CD4-positive, alpha-beta T cell (primary cell): ENCODE measurements at regions not wholly inside any gene's neighbourhood (a gene's known extent, or its start where the extent isn't known, plus 50 kb on each side); places are given as distances from the start of the nearest gene placed in this dataset.

Source experiments
- ATAC-seq: fragments of 200-7000 bp; cut with Tn5 transposase; one replicate; pipeline ENCODE4 v1.10.0; 2022; ENCODE audit warnings: mild to moderate bottlenecking; ENCODE audit not compliant: poor library complexity
- CTCF ChIA-PET: fragments of 350-600 bp; sonication (Branson Sonifier 250); formaldehyde crosslinking; loops from one replicate; lab custom pipeline; 2021; ENCODE audit warnings: antibody characterized with exemption, inconsistent platforms; lab: Charles Lee
- POLR2A ChIA-PET: fragments of 350-600 bp; sonication (Branson Sonifier 250); formaldehyde crosslinking; loops from one replicate; lab custom pipeline; 2021; ENCODE audit warnings: antibody characterized with exemption, inconsistent platforms; lab: Charles Lee
- DNase-seq, 14 experiments: peaks; one replicate each; pipeline ENCODE4 v3.0.0-alpha.2; 2013 to 2020; ENCODE audit warnings: mixed read lengths in 2 of 14
- H3K27ac ChIP-seq, 2 donors: one replicate each; pipeline versions ENCODE4 v1.5.1 to v1.7.0; 2013; ENCODE audit warnings: low read length in 2 of 2, low read depth in 1 of 2, mild to moderate bottlenecking in 1 of 2
- H3K27me3 ChIP-seq, 2 experiments: 1 replicate in 1 of 2; 2 replicates in 1 of 2; pipeline versions ENCODE4 v1.6.1 to v1.7.0; 2013; ENCODE audit warnings: low read length in 2 of 2, control low read depth in 1 of 2, mild to moderate bottlenecking in 1 of 2, moderate library complexity in 1 of 2; ENCODE audit not compliant: insufficient read depth in 2 of 2, control insufficient read depth in 1 of 2
- H3K36me3 ChIP-seq: one replicate; pipeline ENCODE4 v1.6.1; 2013; ENCODE audit warnings: low read length, control low read depth; ENCODE audit not compliant: insufficient read depth
- H3K4me1 ChIP-seq: one replicate; pipeline ENCODE4 v1.6.1; 2013; ENCODE audit warnings: low read length, control low read depth; ENCODE audit not compliant: insufficient read depth
- H3K4me3 ChIP-seq: one replicate; pipeline ENCODE4 v1.5.1; 2013; ENCODE audit warnings: mild to moderate bottlenecking, low read length, moderate library complexity
- H3K9me3 ChIP-seq, 2 experiments: 1 replicate in 1 of 2; 2 replicates in 1 of 2; pipeline versions ENCODE4 v1.6.1 to v1.7.0; 2013; ENCODE audit warnings: low read length in 2 of 2, mild to moderate bottlenecking in 2 of 2, control low read depth in 1 of 2, moderate library complexity in 1 of 2; ENCODE audit not compliant: control insufficient read depth in 1 of 2, insufficient read depth in 1 of 2
- H3K27ac Mint-ChIP-seq: one replicate; pipeline ENCODE4 v1.8.0; 2020; ENCODE audit warnings: mixed read lengths
- H3K27me3 Mint-ChIP-seq: one replicate; pipeline ENCODE4 v1.8.0; 2021; ENCODE audit warnings: mixed read lengths
- H3K36me3 Mint-ChIP-seq: one replicate; pipeline ENCODE4 v1.8.0; 2021; ENCODE audit warnings: low read depth, mixed read lengths
- H3K4me1 Mint-ChIP-seq: one replicate; pipeline ENCODE4 v1.8.0; 2021; ENCODE audit warnings: low read depth, mixed read lengths
- H3K4me3 Mint-ChIP-seq: one replicate; pipeline ENCODE4 v1.8.0; 2020; ENCODE audit warnings: mild to moderate bottlenecking, mixed read lengths
- H3K9me3 Mint-ChIP-seq: one replicate; pipeline ENCODE4 v1.8.0; 2020; ENCODE audit warnings: mixed read lengths
- CTCF ChIP-seq: fragments of 200-600 bp; IDR thresholded peaks from one replicate; pipeline ENCODE4 v1.8.0; 2022; ENCODE audit warnings: antibody characterized with exemption, mild to moderate bottlenecking
- intact Hi-C, 2 experiments: fragments of 100-400 bp; cut with DNase I in 1 of 2; cut with micrococcal nuclease in 1 of 2; formaldehyde crosslinking; loops; one replicate each; pipeline versions ENCODE4 v1.15.1 to v1.9.0; 2023 to 2025; cut with DNase I, micrococcal nuclease

DNA sequence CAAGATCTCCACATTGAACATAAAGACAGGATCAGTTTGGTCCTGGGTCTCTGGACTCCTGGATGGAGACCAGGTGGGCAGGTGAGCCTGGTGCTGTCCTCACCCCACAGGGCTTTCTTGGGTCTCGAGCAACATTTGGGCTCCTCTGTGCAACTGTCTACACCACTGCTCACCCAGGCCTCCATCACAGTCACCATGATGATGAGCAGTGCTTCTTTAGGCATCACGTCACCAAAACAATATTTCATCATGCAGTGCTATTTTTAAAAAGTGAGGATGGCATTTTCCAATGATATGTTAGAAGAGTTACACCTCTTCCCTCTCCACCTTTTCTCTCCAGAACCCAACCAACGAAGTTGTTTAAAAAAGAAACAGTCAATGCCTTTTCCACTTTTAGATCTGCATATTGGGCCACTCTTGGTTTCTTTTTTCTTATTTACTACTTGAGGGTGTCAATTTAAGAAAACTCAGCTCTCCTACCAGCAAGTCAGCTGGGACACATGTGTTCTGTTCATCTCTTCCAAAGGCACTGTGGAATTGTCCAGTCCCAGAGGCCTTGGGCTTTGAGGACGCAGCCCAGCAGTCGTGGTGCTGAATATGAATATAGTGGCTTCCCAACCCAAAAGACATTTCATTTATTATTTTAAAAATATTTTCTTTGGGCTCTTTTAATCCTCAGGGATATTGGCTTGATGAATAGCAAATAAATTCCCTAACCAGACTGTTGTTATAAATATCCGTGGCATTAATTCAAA, 405.7 kb downstream of the KCNRG start:
- CTCF ChIA-PET, result interaction anchor here (1.7 kb wide), 1 partner anchor 423 kb away, joined by 3 read pairs; no protein-coding TSS in a partner anchor
- no peaks in the 10 kb centered on the region for H3K27me3 ChIP-seq
- H3K4me1 ChIP-seq, result peaks cover 3% of the 10 kb centered on the region
- Mint-ChIP-seq H3K36me3 (no peaks in the 10 kb centered on the region), H3K27me3 (no peaks in the 10 kb centered on the region), H3K9me3 (no peaks in the 10 kb centered on the region), H3K4me3 (no peak overlapping the region), H3K4me1 (no peaks in the 10 kb centered on the region), H3K27ac (no peak overlapping the region)
- intact Hi-C loops, result no loop called here
- DNase-seq (no peak), ATAC-seq (no peak)
- no peak for TF ChIP-seq CTCF
- POLR2A ChIA-PET, result no interaction called here
- H3K9me3 ChIP-seq, result no peaks in the 10 kb centered on the region
- H3K36me3 ChIP-seq, result no peaks in the 10 kb centered on the region
- H3K4me3 ChIP-seq, result no peak overlapping the region
- no peak overlapping the region for H3K27ac ChIP-seq

DNA sequence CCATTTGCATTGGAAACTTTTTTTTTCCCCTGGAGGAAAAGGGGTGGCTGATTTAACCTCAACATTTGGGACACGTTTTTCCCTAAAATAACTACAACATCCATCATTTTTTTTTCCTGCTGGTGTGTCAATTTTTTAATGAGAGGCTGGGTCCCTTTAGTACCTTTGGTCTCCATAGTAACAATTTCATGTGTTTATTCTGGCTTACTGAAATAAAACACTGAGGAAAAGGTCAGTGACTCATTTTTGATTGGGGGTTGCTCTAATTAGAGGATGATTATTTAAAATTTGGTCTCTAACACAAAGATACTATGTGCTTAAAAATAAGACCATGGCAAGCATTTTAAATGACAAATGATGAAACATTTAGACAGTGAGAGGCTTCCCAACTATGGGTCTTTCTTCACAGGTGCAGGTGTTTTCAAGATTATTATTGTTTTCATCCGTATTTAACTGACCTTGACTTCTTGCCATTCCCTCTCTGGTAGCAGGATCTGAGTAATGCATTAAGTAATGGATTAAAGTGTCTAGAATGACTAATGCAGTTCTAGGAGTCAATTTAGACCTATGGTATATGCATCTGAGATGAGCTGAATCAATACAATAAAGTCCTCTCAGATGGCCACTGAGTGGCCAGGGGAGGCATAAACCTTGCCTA, 406.4 kb downstream of the KCNRG start:
- intact Hi-C loops, result no loop called here
- Mint-ChIP-seq H3K36me3 (no peaks in the 10 kb centered on the region), H3K4me1 (no peaks in the 10 kb centered on the region), H3K27me3 (no peaks in the 10 kb centered on the region), H3K4me3 (no peak overlapping the region), H3K9me3 (no peaks in the 10 kb centered on the region), H3K27ac (no peak overlapping the region)
- DNase-seq (no peak), ATAC-seq (no peak)
- no peak for TF ChIP-seq CTCF
- no peaks in the 10 kb centered on the region for H3K27me3 ChIP-seq
- H3K9me3 ChIP-seq, result no peaks in the 10 kb centered on the region
- POLR2A ChIA-PET, result no interaction called here
- H3K27ac ChIP-seq, result no peak overlapping the region
- CTCF ChIA-PET, result no interaction called here
- peaks cover 3% of the 10 kb centered on the region for H3K4me1 ChIP-seq
- H3K4me3 ChIP-seq, result no peak overlapping the region
- no peaks in the 10 kb centered on the region for H3K36me3 ChIP-seq

DNA sequence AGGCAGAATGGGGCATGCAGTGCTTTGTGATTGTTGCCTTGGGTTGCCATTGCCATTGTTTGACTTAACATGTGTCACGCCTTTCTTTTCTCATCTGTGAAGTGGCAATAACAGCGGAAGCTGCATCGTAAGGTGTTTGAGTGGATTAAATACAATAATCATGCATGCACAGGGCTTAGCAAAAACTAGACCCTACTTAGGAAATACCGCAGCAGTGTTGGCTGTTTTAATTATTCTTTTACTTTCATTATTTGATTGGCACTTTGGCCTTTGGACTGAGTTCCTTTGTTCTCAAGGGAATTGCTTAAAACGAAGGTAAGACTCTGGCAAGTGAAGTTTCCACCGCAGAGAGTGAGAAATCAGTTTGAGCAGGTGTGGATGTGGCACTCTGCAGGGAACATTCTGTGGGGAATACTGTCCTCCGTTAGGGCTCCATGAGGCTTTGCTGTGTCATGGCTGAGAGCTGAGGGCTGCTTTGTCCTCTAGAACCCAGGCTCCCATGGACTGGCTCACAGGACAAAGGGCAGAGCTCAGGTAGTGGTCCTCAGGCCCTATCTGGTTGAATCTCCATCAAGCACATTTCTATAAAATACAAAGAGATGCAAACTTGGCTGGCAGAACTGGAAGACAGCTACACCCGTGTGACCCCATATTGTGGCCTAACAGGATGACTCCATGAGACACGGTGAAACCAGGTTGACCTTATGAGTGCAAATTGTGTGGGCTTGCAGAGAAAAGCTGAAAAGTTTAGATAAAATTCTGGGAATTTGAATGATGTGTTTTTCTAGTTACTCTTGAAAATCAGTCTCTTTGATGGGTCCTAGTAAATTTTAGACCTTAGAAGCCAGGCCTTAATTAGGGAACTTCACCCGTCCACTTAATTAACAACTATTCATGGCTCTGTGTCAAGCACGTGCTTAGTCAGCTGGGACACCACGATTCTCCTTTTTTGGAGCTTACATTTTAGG, 407.2 kb downstream of the KCNRG start:
- Histone ChIP-seq H3K9me3 (no peaks in the 10 kb centered on the region), H3K27me3 (no peaks in the 10 kb centered on the region), H3K36me3 (no peaks in the 10 kb centered on the region), H3K4me1 (peaks cover 3% of the 10 kb centered on the region), H3K27ac (no peak overlapping the region), H3K4me3 (no peak overlapping the region)
- TF ChIP-seq CTCF, result no peak
- Mint-ChIP-seq H3K4me1 (no peaks in the 10 kb centered on the region), H3K27ac (no peak overlapping the region), H3K36me3 (no peaks in the 10 kb centered on the region), H3K4me3 (no peak overlapping the region), H3K9me3 (no peaks in the 10 kb centered on the region), H3K27me3 (no peaks in the 10 kb centered on the region)
- DNase-seq (peak in 2 of 14 experiments; percentile 12 to 67), ATAC-seq (no peak)
- ChIA-PET POLR2A (no interaction called here), CTCF (interaction anchor here (0.6 to 1.3 kb wide), 2 partner anchors 266 to 425 kb away, joined by 3 read pairs; partner anchors contain the start of gene TRIM13)
- intact Hi-C loops, result no loop called here
